C4-2B (cell line): ENCODE measurements at regions not wholly inside any gene's neighbourhood (a gene's known extent, or its start where the extent isn't known, plus 50 kb on each side); places are given as distances from the start of the nearest gene placed in this dataset.

Experiments
- ZFX ChIP-seq: fragments of 450-650 bp; IDR thresholded peaks from 2 replicates; pipeline ENCODE4 v1.6.1; 2017
- TF ChIP-seq, protein P1 (sequence below): fragments of 450-650 bp; conservative IDR thresholded peaks from 2 replicates; pipeline ENCODE4 v1.5.1; 2017; ENCODE audit warnings: mild to moderate bottlenecking

DNA sequence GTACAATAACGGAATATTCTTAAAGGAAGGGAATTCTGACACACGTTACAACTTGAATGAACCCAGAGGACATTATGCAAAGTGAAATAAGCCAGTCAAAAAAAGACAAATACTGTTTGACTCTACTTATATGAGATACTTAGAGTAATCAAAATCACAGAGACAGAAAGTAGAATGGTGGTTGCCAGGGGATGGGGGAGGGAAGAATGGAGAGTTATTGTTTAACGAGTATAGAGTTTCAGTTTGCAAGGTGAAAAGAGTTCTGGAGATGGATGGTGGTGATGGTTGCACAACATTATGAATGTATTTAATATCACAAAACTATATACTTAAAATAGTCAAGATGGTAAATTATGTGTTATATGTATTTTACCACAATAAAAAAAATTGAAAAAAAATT lies 112.9 kb upstream of the ARHGEF3 start:
- TF ChIP-seq, protein P1, sequence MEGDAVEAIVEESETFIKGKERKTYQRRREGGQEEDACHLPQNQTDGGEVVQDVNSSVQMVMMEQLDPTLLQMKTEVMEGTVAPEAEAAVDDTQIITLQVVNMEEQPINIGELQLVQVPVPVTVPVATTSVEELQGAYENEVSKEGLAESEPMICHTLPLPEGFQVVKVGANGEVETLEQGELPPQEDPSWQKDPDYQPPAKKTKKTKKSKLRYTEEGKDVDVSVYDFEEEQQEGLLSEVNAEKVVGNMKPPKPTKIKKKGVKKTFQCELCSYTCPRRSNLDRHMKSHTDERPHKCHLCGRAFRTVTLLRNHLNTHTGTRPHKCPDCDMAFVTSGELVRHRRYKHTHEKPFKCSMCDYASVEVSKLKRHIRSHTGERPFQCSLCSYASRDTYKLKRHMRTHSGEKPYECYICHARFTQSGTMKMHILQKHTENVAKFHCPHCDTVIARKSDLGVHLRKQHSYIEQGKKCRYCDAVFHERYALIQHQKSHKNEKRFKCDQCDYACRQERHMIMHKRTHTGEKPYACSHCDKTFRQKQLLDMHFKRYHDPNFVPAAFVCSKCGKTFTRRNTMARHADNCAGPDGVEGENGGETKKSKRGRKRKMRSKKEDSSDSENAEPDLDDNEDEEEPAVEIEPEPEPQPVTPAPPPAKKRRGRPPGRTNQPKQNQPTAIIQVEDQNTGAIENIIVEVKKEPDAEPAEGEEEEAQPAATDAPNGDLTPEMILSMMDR = no peak
- no peak for TF ChIP-seq ZFX
